Sigmoid colon (tissue), 6 donors: ENCODE measurements at regions not wholly inside any gene's neighbourhood (a gene's known extent, or its start where the extent isn't known, plus 50 kb on each side); places are given as distances from the start of the nearest gene placed in this dataset.
"Not testable (repeated sequence)": the region's sequence is repeated elsewhere in the genome, so short reads cannot be mapped to it uniquely, and the experiment has no call there.

Experiments used
- DNase-seq: peaks from one replicate; pipeline ENCODE4 v3.0.0-alpha.2; 2019
- H3K27ac ChIP-seq, 4 donors: fragments of 200-600 bp; sonication (generic); one replicate each; pipeline ENCODE4 v1.5.1; 2016 to 2019; ENCODE audit warnings: mild to moderate bottlenecking in 1 of 4
- H3K27me3 ChIP-seq, 3 donors: fragments of 200-600 bp; sonication (generic); one replicate each; pipeline ENCODE4 v1.5.1; 2019; ENCODE audit warnings: mild to moderate bottlenecking in 1 of 3
- H3K36me3 ChIP-seq, 4 donors: fragments of 200-600 bp; sonication (generic); one replicate each; pipeline ENCODE4 v1.5.1; 2016 to 2019
- H3K4me1 ChIP-seq, 4 donors: fragments of 200-600 bp; sonication (generic); one replicate each; pipeline ENCODE4 v1.5.1; 2017 to 2019
- H3K4me3 ChIP-seq, 4 donors: fragments of 200-600 bp; sonication (generic); one replicate each; pipeline ENCODE4 v1.5.1; 2017 to 2019; ENCODE audit warnings: mild to moderate bottlenecking in 2 of 4, moderate library complexity in 1 of 4
- H3K9me3 ChIP-seq, 4 donors: fragments of 200-600 bp in 3 of 4; sonication (generic) in 3 of 4; one replicate each; pipeline versions ENCODE4 v1.5.1 to v1.6.1; 2013 to 2019
- CTCF ChIP-seq, 4 experiments: fragments of 450-650 bp in 3 of 4; fragments of 200-600 bp in 1 of 4; IDR thresholded peaks; one replicate each; pipeline ENCODE4 v1.5.1; 2016 to 2019; ENCODE audit warnings: antibody characterized with exemption in 4 of 4, mild to moderate bottlenecking in 3 of 4, moderate library complexity in 2 of 4
- EP300 ChIP-seq, 4 donors: sonication (generic); formaldehyde crosslinking; IDR thresholded peaks; one replicate each; pipeline ENCODE4 v1.6.1; 2017; ENCODE audit warnings: antibody characterized with exemption in 4 of 4
- POLR2A ChIP-seq, 2 donors: fragments of 450-650 bp; IDR thresholded peaks; one replicate each; pipeline ENCODE4 v1.6.1; 2016; ENCODE audit warnings: antibody characterized with exemption in 2 of 2, mild to moderate bottlenecking in 2 of 2, moderate library complexity in 2 of 2
- POLR2AphosphoS5 ChIP-seq, 4 donors: sonication (generic); formaldehyde crosslinking; IDR thresholded peaks; one replicate each; pipeline ENCODE4 v1.6.1; 2017; ENCODE audit warnings: antibody characterized with exemption in 4 of 4
- WGBS, 2 donors: extraction: QIAGEN DNeasy Blood & Tissue Kit; methylation state at CpG; one replicate each; pipeline ENCODE4 v1.1.7; 2013; 5-methylcytosine and 5-hydroxymethylcytosine counted together
- intact Hi-C: fragments of 100-400 bp; cut with DNase I; formaldehyde crosslinking; loops from one replicate; pipeline ENCODE4 v1.15.1; 2023
- donor health status: healthy with polysubstance abuse.
- donor health status: healthy.

- Histone ChIP-seq H3K27ac (no peak overlapping the region), H3K9me3 (no peaks in the 10 kb centered on the region), H3K27me3 (no peaks in the 10 kb centered on the region), H3K36me3 (no peaks in the 10 kb centered on the region), H3K4me1 (peaks cover 0 to 16% (median 14%) of the 10 kb centered on the region in 4 donors), H3K4me3 (peak overlapping the region in 3 of 4 donors; percentile 26 to 47 (median 46))
- intact Hi-C loops, result loop anchor here (2.0 kb wide), 1 partner anchor 126 kb away; no protein-coding TSS in a partner anchor
- WGBS, 2 donors, result 28 to 57% methylated on average over 42 of the region's 42 CpGs
- DNase-seq, result no peak
- TF ChIP-seq POLR2A (IDR thresholded peaks at IDR 0.05) (no peak), EP300 (IDR thresholded peaks at IDR 0.05) (no peak), CTCF (IDR thresholded peaks at IDR 0.05) (no peak), POLR2AphosphoS5 (IDR thresholded peaks at IDR 0.05) (no peak)
Measured at GRCh38 chr2:131801210-131801744, 273.6 kb downstream of the CCDC74A start.

GRCh38 chr2:131801745-131802350, 274.2 kb downstream of the CCDC74A start:
- DNase-seq, result peak; percentile 75
- not testable (repeated sequence) for H3K27me3 ChIP-seq, H3K9me3 ChIP-seq, H3K27ac ChIP-seq, H3K36me3 ChIP-seq
- peak overlapping the region in 3 of 4 donors; percentile 26 to 47 (median 46) for H3K4me3 ChIP-seq
- intact Hi-C loops, result loop anchor here (2.0 kb wide), 1 partner anchor 127 kb away; no protein-coding TSS in a partner anchor
- TF ChIP-seq CTCF (IDR thresholded peaks at IDR 0.05), result peak in 2 of 4 experiments; percentile 8 to 84
- peaks cover 0 to 16% (median 14%) of the 10 kb centered on the region in 4 donors for H3K4me1 ChIP-seq
- WGBS, 2 donors, result 2 to 3% methylated on average over 40 to 41 of the region's 41 CpGs

GRCh38 chr2:131802351-131802836, 274.7 kb downstream of the CCDC74A start:
- DNase-seq, H3K36me3 ChIP-seq, H3K27ac ChIP-seq, intact Hi-C loops, H3K9me3 ChIP-seq, H3K27me3 ChIP-seq: not testable (repeated sequence)
- peak overlapping the region in 3 of 4 donors; percentile 26 to 47 (median 46) for H3K4me3 ChIP-seq
- 6 to 7% methylated on average over 34 of the region's 34 CpGs for WGBS, 2 donors
- H3K4me1 ChIP-seq, result peaks cover 0 to 16% (median 14%) of the 10 kb centered on the region in 4 donors

- DNase-seq, H3K4me3 ChIP-seq, H3K36me3 ChIP-seq, intact Hi-C loops, H3K27me3 ChIP-seq, H3K27ac ChIP-seq, H3K9me3 ChIP-seq: not testable (repeated sequence)
- peaks cover 0 to 16% (median 14%) of the 10 kb centered on the region in 4 donors for H3K4me1 ChIP-seq
- WGBS, 2 donors, result 54 to 67% methylated on average over 5 of the region's 5 CpGs
Measured at GRCh38 chr2:131803237-131803636, 275.5 kb downstream of the CCDC74A start.

- intact Hi-C loops, H3K4me3 ChIP-seq, H3K9me3 ChIP-seq, H3K27ac ChIP-seq, H3K4me1 ChIP-seq, DNase-seq, H3K27me3 ChIP-seq, H3K36me3 ChIP-seq: not testable (repeated sequence)
- 42 to 67% methylated on average over 2 of the region's 2 CpGs for WGBS, 2 donors
Measured at GRCh38 chr2:131812605-131813004, 284.9 kb downstream of the CCDC74A start.

GRCh38 chr2:131813378-131813777, 285.7 kb downstream of the CCDC74A start:
- H3K4me1 ChIP-seq, H3K4me3 ChIP-seq, H3K9me3 ChIP-seq, H3K27me3 ChIP-seq, DNase-seq, H3K36me3 ChIP-seq, H3K27ac ChIP-seq, intact Hi-C loops: not testable (repeated sequence)
- 96 to 97% methylated on average over 21 of the region's 21 CpGs for WGBS, 2 donors

GRCh38 chr2:131818267-131818973, 290.7 kb downstream of the CCDC74A start:
- 58 to 71% methylated on average over 4 of the region's 4 CpGs for WGBS, 2 donors
- H3K4me1 ChIP-seq, H3K4me3 ChIP-seq, H3K27ac ChIP-seq, H3K27me3 ChIP-seq, H3K9me3 ChIP-seq, DNase-seq, H3K36me3 ChIP-seq, intact Hi-C loops: not testable (repeated sequence)

GRCh38 chr2:131822237-131822721, 294.6 kb downstream of the CCDC74A start:
- DNase-seq, intact Hi-C loops, H3K27me3 ChIP-seq, H3K4me3 ChIP-seq, H3K9me3 ChIP-seq, H3K27ac ChIP-seq, H3K36me3 ChIP-seq, H3K4me1 ChIP-seq: not testable (repeated sequence)
- 53 to 75% methylated on average over 3 of the region's 3 CpGs for WGBS, 2 donors

- 45 to 94% methylated on average over 2 of the region's 2 CpGs for WGBS, 2 donors
- intact Hi-C loops, H3K27me3 ChIP-seq, H3K9me3 ChIP-seq, H3K36me3 ChIP-seq, H3K27ac ChIP-seq, H3K4me3 ChIP-seq, H3K4me1 ChIP-seq, DNase-seq: not testable (repeated sequence)
Measured at GRCh38 chr2:131823058-131823457, 295.4 kb downstream of the CCDC74A start.

GRCh38 chr2:131824986-131825385, 297.3 kb downstream of the CCDC74A start:
- H3K4me1 ChIP-seq, H3K36me3 ChIP-seq, H3K27me3 ChIP-seq, DNase-seq, H3K9me3 ChIP-seq, H3K4me3 ChIP-seq, intact Hi-C loops, H3K27ac ChIP-seq: not testable (repeated sequence)
- WGBS, 2 donors, result 37 to 54% methylated on average over 2 of the region's 2 CpGs
